Stimulated activated CD8-positive, alpha-beta memory T cell treated with anti-CD3 and anti-CD28 coated beads, Interleukin-4, amount 100 ng/mL, for 24 hours (primary cell): ENCODE measurements at regions not wholly inside any gene's neighbourhood (a gene's known extent, or its start where the extent isn't known, plus 50 kb on each side); places are given as distances from the start of the nearest gene placed in this dataset.

Source experiments
- DNase-seq: peaks from one replicate; pipeline ENCODE4 v3.0.0-alpha.2; 2020; ENCODE audit warnings: low read depth

DNA sequence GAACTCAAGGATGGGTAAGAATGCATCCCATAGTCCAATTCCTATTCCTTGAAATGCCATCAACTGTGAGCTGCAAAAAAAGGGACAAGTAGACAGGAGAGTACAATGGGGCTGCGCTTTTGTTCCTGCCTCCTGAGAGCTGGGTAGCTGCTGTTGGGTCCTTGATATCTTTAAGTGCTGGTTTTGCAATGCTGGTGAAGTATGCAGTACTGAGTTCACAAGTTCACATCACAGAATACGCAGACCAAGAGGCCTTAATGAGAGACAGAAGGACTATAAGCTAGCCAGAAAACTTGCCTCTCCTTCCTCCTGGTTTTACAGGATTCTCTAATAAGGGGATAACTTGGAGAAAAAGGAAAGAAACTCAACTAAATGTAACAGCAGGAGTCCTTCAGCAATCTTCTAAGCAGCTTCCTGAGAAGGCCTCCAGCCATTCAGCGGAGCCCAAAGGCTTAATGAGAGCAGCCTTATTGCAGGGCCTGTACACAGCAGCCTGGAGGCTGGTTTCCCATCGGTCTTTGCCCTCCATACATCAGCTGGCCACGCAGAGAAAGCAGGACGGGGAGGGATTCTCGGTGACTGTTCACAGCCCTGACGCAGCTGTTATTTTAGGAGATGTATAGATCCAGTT, 293.1 kb downstream of the CDCA7 start:
- DNase-seq, result no peak

DNA sequence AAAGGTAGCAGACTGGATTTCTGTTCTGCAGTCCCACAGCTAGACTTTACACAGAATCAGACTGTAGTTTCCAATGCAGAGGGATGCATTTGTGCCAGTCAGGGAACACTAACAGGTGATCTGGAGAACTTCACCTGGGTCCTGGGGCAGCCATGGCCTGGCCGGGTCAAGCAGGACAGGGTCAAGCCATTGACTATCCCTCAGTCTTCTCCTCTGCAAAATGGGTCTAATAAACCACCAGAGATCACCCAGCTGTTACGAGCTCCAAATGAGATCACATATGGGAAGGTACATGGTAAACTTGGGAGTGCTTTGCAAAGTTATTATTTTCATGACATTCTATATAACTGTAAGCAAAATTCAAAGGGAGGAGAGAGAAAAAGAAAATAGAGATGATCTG, 294.1 kb downstream of the CDCA7 start:
- DNase-seq, result no peak

DNA sequence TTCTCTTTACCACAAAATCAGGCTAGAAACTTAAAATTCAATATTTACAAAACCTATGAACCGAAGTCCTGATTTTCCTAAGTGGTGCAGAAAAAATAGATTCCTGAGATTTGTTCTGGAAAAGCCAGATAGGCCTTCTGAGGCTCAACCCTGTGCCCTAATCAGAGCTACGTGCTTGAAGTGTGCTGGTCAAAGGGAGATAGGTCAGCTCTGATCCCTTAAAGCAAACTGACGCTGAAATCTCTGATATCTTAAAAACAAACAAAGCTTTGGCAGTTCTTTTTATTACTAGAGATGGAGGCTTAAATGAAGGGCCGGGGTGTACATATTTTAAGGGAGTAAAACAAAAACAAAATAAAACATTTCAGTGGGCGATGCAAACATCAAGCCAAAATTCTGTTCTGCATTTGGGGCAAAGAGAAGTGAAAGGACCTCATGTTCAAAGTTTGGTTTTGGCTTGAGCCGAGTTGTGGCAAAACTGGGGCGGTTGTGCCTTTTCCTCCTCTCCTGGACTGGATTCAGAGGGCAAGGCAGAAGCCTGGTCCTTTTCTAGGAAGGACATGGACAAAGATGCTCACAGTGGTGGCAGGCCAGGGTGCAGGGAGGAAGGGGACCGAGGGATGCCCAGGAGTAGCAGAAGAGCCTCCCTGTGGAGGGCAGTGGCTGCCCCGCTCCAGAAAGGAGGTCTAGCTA, 295.0 kb downstream of the CDCA7 start:
- DNase-seq, result no peak

GRCh38 chr2:173651891-173652290, 297.2 kb downstream of the CDCA7 start:
- no peak for DNase-seq

DNA sequence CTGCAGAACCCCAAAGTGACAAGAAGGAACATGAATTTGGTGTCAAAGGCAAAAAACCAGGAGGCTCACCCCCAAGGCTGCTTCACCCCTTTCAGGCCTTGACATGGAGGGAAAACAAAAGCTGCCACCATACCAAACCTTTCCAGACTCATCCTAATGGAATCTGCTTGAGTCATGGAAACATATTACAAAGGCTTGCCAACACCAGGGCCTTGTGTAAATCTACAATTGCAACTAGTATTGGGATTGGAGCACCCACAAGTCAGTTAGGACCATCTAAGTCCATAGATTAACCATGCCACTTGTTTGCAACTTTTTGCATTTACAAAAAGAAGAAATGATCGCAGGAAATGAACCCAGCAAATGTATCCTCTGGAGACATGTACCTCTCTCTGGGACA, 297.6 kb downstream of the CDCA7 start:
- no peak for DNase-seq

DNA sequence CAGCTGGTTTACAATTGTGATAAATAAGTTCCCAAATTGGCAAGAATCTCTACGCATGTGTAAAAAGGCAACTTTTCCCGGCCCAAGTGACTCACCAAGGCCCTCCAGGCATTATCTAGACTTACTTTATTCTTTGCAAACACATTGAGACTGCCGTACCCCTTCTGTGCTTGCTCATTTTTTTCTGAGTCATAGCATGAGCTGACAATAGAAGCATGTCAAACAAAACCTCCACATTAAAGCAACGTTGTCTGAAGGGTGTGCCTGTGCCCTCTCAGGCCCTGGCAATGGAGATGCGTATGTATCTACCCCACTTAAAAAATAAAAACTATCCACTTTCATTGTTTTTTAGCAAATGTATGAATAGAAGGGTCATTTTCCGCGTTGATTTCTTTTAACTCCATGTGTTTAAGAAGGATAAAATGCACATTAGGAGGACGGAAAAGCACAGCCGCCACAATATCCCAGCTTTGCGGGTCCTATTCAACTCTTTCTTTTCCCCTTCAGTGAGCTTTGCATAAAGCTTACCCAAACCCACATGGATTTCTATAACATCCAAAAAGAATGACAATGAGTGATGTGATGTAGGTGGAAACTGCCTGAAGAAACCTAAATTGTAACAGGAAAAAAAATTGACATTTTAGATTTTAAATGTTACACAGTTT, 298.2 kb downstream of the CDCA7 start:
- no peak for DNase-seq

DNA sequence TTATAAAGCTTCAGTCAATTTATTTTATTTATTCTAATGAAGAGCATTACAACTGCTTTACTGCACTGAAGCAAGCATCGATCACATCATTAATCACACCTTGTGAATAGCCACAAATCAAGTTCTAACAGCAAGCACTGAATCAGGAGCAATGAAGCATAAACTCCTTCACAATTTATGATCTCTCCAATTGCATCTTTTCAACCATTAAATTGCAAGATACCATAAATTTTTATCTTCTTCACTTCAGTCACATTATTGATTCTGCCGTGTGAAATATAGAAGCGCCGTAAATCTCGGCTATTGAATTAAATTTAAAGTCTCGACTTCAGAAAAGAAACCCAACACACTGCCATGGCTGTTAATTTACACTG, 298.7 kb downstream of the CDCA7 start:
- DNase-seq, result no peak

GRCh38 chr2:173654161-173654895, 299.7 kb downstream of the CDCA7 start:
- no peak for DNase-seq

GRCh38 chr2:173654896-173655265, 300.2 kb downstream of the CDCA7 start:
- DNase-seq, result no peak

DNA sequence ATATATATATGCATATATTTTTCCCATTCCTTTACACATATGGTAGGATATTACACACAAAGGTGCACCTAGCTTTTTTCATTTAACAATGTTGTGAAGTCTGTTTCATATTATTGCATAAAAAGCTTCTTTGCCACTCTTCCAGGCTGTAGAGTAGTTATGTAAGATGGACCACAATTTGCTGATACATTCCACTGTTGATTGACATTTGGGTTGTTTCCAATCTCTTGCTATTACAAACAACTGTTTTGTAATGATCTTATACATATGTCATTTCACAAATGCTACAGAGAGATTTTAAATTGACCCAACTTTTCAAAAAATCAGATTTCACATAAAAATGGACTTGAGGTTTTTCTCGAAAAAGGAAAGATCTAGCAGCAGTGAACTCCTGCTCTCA, 301.4 kb downstream of the CDCA7 start:
- no peak for DNase-seq

DNA sequence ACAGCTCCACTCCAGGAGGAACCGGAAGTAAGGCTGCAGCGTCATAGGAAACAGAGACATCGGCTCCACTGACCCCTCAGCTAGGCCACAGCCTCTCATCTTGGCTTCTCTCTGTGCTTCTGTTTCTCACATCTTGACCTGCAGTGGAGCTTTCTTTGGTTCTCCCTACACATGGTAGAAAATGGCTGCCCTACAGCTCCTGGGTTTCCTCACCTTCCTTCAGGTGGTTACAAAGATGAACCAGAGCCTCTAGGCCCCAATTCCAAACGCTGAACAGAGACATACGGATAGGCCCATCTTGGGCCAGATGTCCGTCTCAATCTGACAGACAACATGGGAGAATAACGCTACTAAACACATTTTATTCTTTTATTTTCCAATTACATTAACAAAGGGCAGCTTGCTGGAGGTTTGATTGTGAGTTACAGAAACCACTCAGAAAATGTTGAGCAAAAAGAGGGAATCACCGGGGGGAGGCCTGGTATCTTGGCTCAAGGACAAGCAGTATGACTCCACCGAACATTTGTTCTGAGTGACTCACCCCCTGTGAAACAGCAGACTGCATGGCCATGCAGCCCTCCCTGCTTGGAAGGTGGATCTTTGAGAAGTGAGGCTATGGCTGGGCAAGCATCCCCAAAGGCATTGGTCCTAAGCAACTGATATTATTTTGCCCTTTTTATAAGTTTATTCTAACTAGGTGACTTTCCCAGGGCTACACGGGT, 303.5 kb downstream of the CDCA7 start:
- no peak for DNase-seq

DNA sequence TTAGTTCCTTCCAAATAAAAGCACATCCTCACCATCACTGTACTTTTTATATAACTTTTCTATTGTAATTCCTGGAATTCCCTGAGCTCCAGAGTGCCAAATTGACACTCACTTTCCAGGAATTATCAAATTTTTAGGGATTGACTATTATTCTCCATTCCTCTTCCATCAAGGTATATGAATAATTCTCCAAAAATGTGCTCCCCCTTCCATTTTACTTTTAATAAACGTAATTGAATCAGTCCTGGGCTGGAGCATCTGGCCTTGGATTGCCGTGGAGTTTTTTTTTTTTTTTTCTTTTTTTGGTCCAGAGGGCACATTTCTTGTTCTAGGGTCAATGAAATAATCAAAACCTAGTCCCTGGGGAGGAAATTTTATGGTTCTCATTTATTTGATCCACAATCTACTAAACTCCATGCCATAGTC, 304.3 kb downstream of the CDCA7 start:
- DNase-seq, result no peak

GRCh38 chr2:173659509-173659908, 304.8 kb downstream of the CDCA7 start:
- no peak for DNase-seq

GRCh38 chr2:173661586-173661985, 303.6 kb downstream of the SP3 start:
- no peak for DNase-seq

DNA sequence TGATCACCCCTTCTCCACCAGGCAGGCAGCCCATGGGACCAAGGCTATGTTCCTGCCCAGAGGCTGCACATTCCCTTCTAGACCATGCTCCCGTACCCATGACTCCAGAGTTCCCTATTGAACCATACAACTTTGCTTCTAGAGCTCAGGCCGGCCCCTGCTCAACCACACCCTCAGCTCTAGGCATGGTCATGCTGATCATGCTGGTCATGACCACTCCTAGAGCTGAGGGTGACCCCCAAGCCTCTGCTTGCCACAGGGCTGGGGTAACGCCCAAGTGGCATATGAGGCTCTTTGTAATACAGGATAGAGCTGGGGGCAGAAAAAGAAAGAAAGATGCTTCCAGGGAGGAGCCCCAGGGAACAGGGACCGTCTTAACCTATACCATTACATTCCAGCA, 301.8 kb downstream of the SP3 start:
- DNase-seq, result no peak

DNA sequence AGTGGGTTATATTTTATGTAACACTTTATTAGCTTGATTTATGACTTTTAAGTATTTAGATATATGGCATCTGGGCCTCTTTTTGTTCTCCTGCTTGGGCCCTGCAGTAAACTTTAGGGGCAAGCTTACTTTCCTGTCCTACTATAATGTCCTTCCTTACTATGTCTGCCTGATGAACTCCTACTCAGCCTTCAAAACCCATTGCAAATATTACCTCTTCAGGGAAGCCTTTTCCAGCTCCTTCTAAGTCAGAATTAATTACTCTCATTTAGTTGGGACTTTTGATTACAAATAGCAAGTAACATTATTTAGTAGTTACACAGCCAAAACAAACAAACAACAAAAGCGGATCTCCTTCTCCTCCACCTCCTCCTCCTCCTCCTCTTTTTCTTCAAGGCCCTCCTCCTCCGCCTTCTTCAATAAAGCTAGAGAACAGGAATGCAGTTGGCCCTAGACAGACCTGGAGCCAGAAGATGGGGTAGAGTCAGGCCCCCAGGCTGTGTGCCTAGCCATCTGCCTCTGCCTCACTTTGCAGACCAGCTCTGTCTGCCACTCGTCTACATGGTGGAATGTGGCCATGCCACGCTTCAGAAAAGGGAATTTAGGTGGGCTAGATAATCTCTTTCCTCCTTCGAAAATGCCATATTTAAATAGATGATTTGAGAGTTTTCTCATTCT, 301.2 kb downstream of the SP3 start:
- no peak for DNase-seq

DNA sequence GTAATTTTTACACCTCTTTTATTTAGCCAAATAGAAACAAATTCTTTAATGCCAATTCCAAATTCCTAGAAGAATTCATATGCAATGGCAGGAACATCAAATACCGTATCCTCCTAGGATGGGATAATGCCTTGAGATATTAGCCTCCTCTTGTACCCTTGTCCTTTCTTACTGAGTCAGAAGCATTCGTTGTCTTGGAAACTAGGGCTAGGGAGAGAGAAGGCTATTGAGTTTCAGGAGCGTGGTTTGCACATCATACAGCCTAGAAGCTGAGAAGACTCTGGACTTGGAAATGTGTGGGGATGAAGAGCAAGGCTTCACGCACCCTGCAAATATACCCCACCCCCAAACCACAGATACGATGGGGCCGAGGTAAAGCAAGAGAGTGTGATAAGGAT, 300.7 kb downstream of the SP3 start:
- no peak for DNase-seq

DNA sequence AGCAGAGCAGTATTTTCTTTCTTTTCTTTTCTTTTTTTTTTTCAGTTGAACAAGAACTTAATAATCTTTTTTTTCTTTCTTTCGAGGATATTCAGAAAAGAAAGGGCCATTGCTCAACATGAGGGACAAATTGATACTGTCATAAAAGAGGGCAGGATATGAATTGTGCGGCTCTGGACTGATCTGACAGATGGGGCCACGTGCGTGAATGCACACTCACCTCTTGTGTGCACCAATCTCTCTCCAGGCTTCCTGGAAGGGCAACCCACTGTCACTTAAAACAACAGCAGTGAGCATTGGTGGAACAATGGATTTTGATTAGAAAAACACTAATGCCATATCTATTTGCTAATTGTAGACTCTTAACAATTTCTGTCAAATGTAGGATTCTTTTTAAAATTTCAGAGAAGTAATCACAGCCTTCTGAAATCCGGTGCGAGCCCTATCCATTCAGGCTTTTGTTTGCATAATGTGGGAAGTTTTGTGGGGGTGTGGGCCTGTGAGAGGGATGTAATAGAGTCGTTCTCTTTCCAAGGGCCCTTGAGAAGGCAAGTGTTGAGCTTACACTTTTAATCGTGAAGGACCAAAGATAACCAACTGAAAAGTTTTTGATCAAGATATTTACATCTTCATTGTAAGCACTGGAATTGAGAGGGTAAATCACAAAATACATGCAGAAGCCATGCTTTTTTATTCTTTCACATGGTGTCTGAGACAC, 298.8 kb downstream of the SP3 start:
- DNase-seq, result no peak

- DNase-seq, result no peak
Measured at GRCh38 chr2:173667014-173667413, 298.2 kb downstream of the SP3 start.

- DNase-seq, result no peak
Measured at GRCh38 chr2:173667415-173667814, 297.8 kb downstream of the SP3 start.

GRCh38 chr2:173669271-173669853, 295.8 kb downstream of the SP3 start:
- no peak for DNase-seq
